Fibroblast of mammary gland (primary cell): ENCODE measurements at regions not wholly inside any gene's neighbourhood (a gene's known extent, or its start where the extent isn't known, plus 50 kb on each side); places are given as distances from the start of the nearest gene placed in this dataset.

ENCODE experiments used
- DNase-seq: peaks from one replicate; pipeline ENCODE4 v3.0.0-alpha.2; 2010; ENCODE audit warnings: low read depth
- H3K4me3 ChIP-seq: 2 replicates; pipeline ENCODE4 v1.5.1; 2011; ENCODE audit warnings: low read depth, mild to moderate bottlenecking, low read length, moderate library complexity; ENCODE audit not compliant: control insufficient read depth
- CTCF ChIP-seq: conservative IDR thresholded peaks from 2 replicates; pipeline ENCODE4 v1.5.1; 2011; ENCODE audit warnings: low read depth, low read length, inconsistent platforms; ENCODE audit not compliant: control insufficient read depth, insufficient read depth

- no peak for TF ChIP-seq CTCF
- DNase-seq, result no peak
- H3K4me3 ChIP-seq, result no peak overlapping the region
These were observed 184.2 kb downstream of the KDR start for GRCh38 chr4:54940996-54941865.

DNA sequence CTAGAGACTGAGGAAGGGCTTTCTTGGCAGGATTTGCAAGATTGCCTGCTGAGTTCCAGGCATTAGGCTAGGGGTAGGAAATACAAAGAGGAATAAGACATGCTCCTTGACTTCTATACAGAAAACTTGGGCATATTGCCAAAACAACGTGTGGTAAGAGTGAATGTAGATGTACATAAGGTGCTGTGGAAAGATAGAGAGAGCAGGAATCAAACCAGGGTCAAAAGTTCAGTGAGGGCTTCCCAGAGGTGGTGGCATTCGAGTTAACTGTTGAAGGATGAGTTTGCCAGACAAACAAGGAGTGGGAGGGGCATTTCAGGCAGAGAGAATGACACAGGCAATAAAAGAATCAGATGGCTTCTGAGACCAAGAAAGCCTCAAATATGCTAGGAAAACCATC lies 187.9 kb downstream of the KDR start:
- no peak for DNase-seq
- TF ChIP-seq CTCF, result no peak
- no peak overlapping the region for H3K4me3 ChIP-seq

- no peak overlapping the region for H3K4me3 ChIP-seq
- DNase-seq, result no peak
- TF ChIP-seq CTCF, result no peak
These were observed 191.8 kb downstream of the KDR start for GRCh38 chr4:54933579-54933978.

- DNase-seq, result peak; percentile 12
- H3K4me3 ChIP-seq, result no peak overlapping the region
- TF ChIP-seq CTCF, result no peak
These were observed 195.2 kb downstream of the KDR start for GRCh38 chr4:54930226-54930625.

- no peak for DNase-seq
- H3K4me3 ChIP-seq, result no peak overlapping the region
- no peak for TF ChIP-seq CTCF
These were observed 195.9 kb downstream of the KDR start for GRCh38 chr4:54929459-54929858.

GRCh38 chr4:54924891-54925290 lies 200.5 kb downstream of the KDR start:
- H3K4me3 ChIP-seq, result no peak overlapping the region
- no peak for DNase-seq
- TF ChIP-seq CTCF, result no peak
